Glutamatergic neuron (in vitro differentiated cells): ENCODE measurements at regions not wholly inside any gene's neighbourhood (a gene's known extent, or its start where the extent isn't known, plus 50 kb on each side); places are given as distances from the start of the nearest gene placed in this dataset.

ENCODE experiments used
- DNase-seq: peaks from one replicate; pipeline ENCODE4 v3.0.0; 2022
- H3K27ac Mint-ChIP-seq: one replicate; pipeline ENCODE4 v1.8.0; 2020; ENCODE audit warnings: mild to moderate bottlenecking, mixed read lengths, inconsistent platforms; ENCODE audit not compliant: unreplicated experiment
- H3K27me3 Mint-ChIP-seq: one replicate; pipeline ENCODE4 v1.8.0; 2020; ENCODE audit warnings: mild to moderate bottlenecking, moderate library complexity, mixed read lengths, inconsistent platforms; ENCODE audit not compliant: unreplicated experiment
- H3K36me3 Mint-ChIP-seq: one replicate; pipeline ENCODE4 v1.8.0; 2020; ENCODE audit warnings: mild to moderate bottlenecking, mixed read lengths, inconsistent platforms; ENCODE audit not compliant: unreplicated experiment
- H3K4me1 Mint-ChIP-seq: one replicate; pipeline ENCODE4 v1.8.0; 2020; ENCODE audit warnings: mild to moderate bottlenecking, low read depth, mixed read lengths, inconsistent platforms; ENCODE audit not compliant: unreplicated experiment
- H3K4me3 Mint-ChIP-seq: one replicate; pipeline ENCODE4 v1.8.0; 2020; ENCODE audit warnings: mild to moderate bottlenecking, mixed read lengths, inconsistent platforms; ENCODE audit not compliant: unreplicated experiment
- H3K9me3 Mint-ChIP-seq: one replicate; pipeline ENCODE4 v1.8.0; 2020; ENCODE audit warnings: mild to moderate bottlenecking, moderate library complexity, mixed read lengths, inconsistent platforms; ENCODE audit not compliant: unreplicated experiment
- CTCF ChIP-seq: fragments of 200-600 bp; sonication (generic); IDR thresholded peaks from one replicate; pipeline ENCODE4 v1.5.0; 2021; ENCODE audit not compliant: partially characterized antibody, unreplicated experiment

GRCh38 chr18:51614033-51614432 is 416.6 kb upstream of the MEX3C start:
- H3K27ac Mint-ChIP-seq = no peak overlapping the region
- no peak for TF ChIP-seq CTCF
- DNase-seq = no peak

GRCh38 chr18:51614967-51615571 is 417.6 kb upstream of the MEX3C start:
- Mint-ChIP-seq H3K27ac (no peak overlapping the region), H3K4me3 (no peak overlapping the region), H3K4me1 (peaks cover 4% of the 10 kb centered on the region), H3K36me3 (no peaks in the 10 kb centered on the region), H3K27me3 (peaks cover 2% of the 10 kb centered on the region), H3K9me3 (peaks cover 2% of the 10 kb centered on the region)
- DNase-seq = no peak
- TF ChIP-seq CTCF = no peak

More at GRCh38 chr18:51614033-51614432, 416.6 kb upstream of the MEX3C start:
- H3K36me3 Mint-ChIP-seq = no peaks in the 10 kb centered on the region
- peaks cover 2% of the 10 kb centered on the region for H3K9me3 Mint-ChIP-seq
- peaks cover 4% of the 10 kb centered on the region for H3K4me1 Mint-ChIP-seq
- H3K27me3 Mint-ChIP-seq = peaks cover 2% of the 10 kb centered on the region
- H3K4me3 Mint-ChIP-seq = no peak overlapping the region

DNA sequence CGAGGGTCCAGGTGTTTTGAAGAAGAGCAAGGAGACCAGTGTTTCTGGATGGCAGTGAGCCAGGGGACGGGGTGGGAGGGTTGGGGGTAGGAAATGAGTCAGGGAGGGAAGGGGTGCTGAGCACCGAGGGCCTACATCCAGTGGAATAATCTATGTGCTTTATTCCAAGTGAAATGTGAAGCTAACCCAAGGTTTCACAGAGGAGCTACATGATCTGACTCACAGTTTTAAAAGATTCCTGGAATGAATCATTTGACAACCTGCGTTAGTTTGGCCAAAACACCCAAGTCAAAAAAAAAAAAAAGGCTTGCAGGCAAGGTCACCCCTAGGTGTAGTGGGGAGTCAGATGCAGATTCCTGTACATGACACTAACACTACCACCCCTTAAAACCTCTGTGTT is 419.7 kb upstream of the MEX3C start:
- Mint-ChIP-seq H3K27me3 (peaks cover 6% of the 10 kb centered on the region), H3K9me3 (peaks cover 4% of the 10 kb centered on the region), H3K4me3 (no peak overlapping the region), H3K36me3 (no peaks in the 10 kb centered on the region), H3K27ac (no peak overlapping the region), H3K4me1 (peaks cover 15% of the 10 kb centered on the region)
- no peak for TF ChIP-seq CTCF
- DNase-seq = no peak

- Mint-ChIP-seq H3K4me3 (no peak overlapping the region), H3K4me1 (peaks cover 19% of the 10 kb centered on the region)
- no peak for DNase-seq
Measured at GRCh38 chr18:51617572-51618260, 420.2 kb upstream of the MEX3C start.

More at GRCh38 chr18:51617572-51618260, 420.2 kb upstream of the MEX3C start:
- Mint-ChIP-seq H3K27ac (no peak overlapping the region), H3K36me3 (no peaks in the 10 kb centered on the region), H3K27me3 (peaks cover 7% of the 10 kb centered on the region), H3K9me3 (peaks cover 7% of the 10 kb centered on the region)
- TF ChIP-seq CTCF = no peak
